OCI-LY3 (cell line): ENCODE measurements at regions not wholly inside any gene's neighbourhood (a gene's known extent, or its start where the extent isn't known, plus 50 kb on each side); places are given as distances from the start of the nearest gene placed in this dataset.

Source experiments
- EZH2phosphoT487 ChIP-seq: fragments of 200-600 bp; shearing (Covaris generic); IDR thresholded peaks from 2 replicates; pipeline ENCODE4 v1.6.1; 2018; ENCODE audit warnings: antibody characterized with exemption, mixed run types, low read depth
- TF ChIP-seq, protein P1 (sequence below): fragments of 200-600, 300-600 bp; sonication (generic); IDR thresholded peaks from 2 replicates; pipeline ENCODE4 v1.5.1; 2014; ENCODE audit warnings: antibody characterized with exemption, low read length, low read depth

DNA sequence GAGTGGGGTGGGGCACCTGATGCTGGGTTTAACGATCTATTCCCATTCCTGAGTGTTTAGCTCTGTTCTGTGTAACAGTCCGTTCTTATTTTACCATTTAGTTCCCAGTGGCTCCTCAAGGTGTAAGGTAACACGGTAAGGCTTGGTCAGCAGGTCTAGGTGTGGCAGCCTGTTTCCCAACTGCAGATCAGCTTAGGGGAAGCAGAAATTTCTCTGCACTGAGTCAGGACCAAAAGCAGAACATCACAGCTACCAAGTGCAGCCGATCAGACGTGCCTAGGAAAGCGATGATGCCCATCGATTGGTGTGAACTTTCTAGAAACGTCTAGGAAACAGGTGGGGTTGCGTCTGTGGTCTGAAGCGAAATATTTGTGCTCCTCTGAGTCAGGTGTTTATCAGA, 240.1 kb downstream of the STIM2 start:
- TF ChIP-seq, protein P1, sequence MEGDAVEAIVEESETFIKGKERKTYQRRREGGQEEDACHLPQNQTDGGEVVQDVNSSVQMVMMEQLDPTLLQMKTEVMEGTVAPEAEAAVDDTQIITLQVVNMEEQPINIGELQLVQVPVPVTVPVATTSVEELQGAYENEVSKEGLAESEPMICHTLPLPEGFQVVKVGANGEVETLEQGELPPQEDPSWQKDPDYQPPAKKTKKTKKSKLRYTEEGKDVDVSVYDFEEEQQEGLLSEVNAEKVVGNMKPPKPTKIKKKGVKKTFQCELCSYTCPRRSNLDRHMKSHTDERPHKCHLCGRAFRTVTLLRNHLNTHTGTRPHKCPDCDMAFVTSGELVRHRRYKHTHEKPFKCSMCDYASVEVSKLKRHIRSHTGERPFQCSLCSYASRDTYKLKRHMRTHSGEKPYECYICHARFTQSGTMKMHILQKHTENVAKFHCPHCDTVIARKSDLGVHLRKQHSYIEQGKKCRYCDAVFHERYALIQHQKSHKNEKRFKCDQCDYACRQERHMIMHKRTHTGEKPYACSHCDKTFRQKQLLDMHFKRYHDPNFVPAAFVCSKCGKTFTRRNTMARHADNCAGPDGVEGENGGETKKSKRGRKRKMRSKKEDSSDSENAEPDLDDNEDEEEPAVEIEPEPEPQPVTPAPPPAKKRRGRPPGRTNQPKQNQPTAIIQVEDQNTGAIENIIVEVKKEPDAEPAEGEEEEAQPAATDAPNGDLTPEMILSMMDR = no peak
- TF ChIP-seq EZH2phosphoT487 = no peak
